Activated naive CD8-positive, alpha-beta T cell treated with anti-CD3 and anti-CD28 coated beads, Interleukin-2, amount 50 U/mL, for 24 hours (primary cell): ENCODE measurements at regions not wholly inside any gene's neighbourhood (a gene's known extent, or its start where the extent isn't known, plus 50 kb on each side); places are given as distances from the start of the nearest gene placed in this dataset.

Source experiments
- ATAC-seq: fragments of 150-1000 bp; cut with Tn5 transposase; one replicate; pipeline ENCODE4 v1.10.0; 2021
- DNase-seq: peaks from one replicate; pipeline ENCODE4 v3.0.0; 2021
- H3K27ac Mint-ChIP-seq: one replicate; pipeline ENCODE4 v1.8.0; 2021; ENCODE audit warnings: mild to moderate bottlenecking, mixed read lengths
- H3K27me3 Mint-ChIP-seq: one replicate; pipeline ENCODE4 v1.8.0; 2021; ENCODE audit warnings: mixed read lengths
- H3K36me3 Mint-ChIP-seq: one replicate; pipeline ENCODE4 v1.8.0; 2021; ENCODE audit warnings: low read depth, mixed read lengths
- H3K4me1 Mint-ChIP-seq: one replicate; pipeline ENCODE4 v1.8.0; 2021; ENCODE audit warnings: mixed read lengths
- H3K4me3 Mint-ChIP-seq: one replicate; pipeline ENCODE4 v1.8.0; 2021; ENCODE audit warnings: mild to moderate bottlenecking, moderate library complexity, mixed read lengths
- H3K9me3 Mint-ChIP-seq: one replicate; pipeline ENCODE4 v1.8.0; 2021; ENCODE audit warnings: mixed read lengths

GRCh38 chr6:159440911-159441703, 251.9 kb downstream of the SOD2 start:
- peaks cover 10% of the 10 kb centered on the region for H3K27me3 Mint-ChIP-seq
- H3K36me3 Mint-ChIP-seq, result no peaks in the 10 kb centered on the region

GRCh38 chr6:159440349-159440748, 252.7 kb downstream of the SOD2 start:
- no peak for ATAC-seq
- H3K9me3 Mint-ChIP-seq, result peaks cover 6% of the 10 kb centered on the region
- H3K36me3 Mint-ChIP-seq, result no peaks in the 10 kb centered on the region
- no peak overlapping the region for H3K4me3 Mint-ChIP-seq
- H3K27ac Mint-ChIP-seq, result no peak overlapping the region
- DNase-seq, result no peak
- H3K4me1 Mint-ChIP-seq, result no peaks in the 10 kb centered on the region
- peaks cover 13% of the 10 kb centered on the region for H3K27me3 Mint-ChIP-seq

More at GRCh38 chr6:159440911-159441703, 251.9 kb downstream of the SOD2 start:
- ATAC-seq (no peak), DNase-seq (no peak)
- Mint-ChIP-seq H3K4me1 (no peaks in the 10 kb centered on the region), H3K9me3 (no peaks in the 10 kb centered on the region), H3K4me3 (no peak overlapping the region), H3K27ac (no peak overlapping the region)

- Mint-ChIP-seq H3K27me3 (peaks cover 17% of the 10 kb centered on the region), H3K9me3 (peaks cover 11% of the 10 kb centered on the region), H3K4me3 (no peak overlapping the region), H3K36me3 (no peaks in the 10 kb centered on the region), H3K4me1 (no peaks in the 10 kb centered on the region), H3K27ac (no peak overlapping the region)
- DNase-seq (no peak), ATAC-seq (no peak)
These were observed 253.4 kb downstream of the SOD2 start for GRCh38 chr6:159439651-159440050.

GRCh38 chr6:159438106-159438505, 254.9 kb downstream of the SOD2 start:
- Mint-ChIP-seq H3K4me1 (no peaks in the 10 kb centered on the region), H3K9me3 (peaks cover 21% of the 10 kb centered on the region), H3K27ac (no peak overlapping the region), H3K27me3 (peaks cover 12% of the 10 kb centered on the region), H3K36me3 (no peaks in the 10 kb centered on the region), H3K4me3 (no peak overlapping the region)
- no peak for DNase-seq
- ATAC-seq, result no peak

GRCh38 chr6:159436581-159436980, 256.5 kb downstream of the SOD2 start:
- DNase-seq, result no peak
- H3K9me3 Mint-ChIP-seq, result peaks cover 31% of the 10 kb centered on the region
- H3K36me3 Mint-ChIP-seq, result no peaks in the 10 kb centered on the region
- H3K27ac Mint-ChIP-seq, result no peak overlapping the region
- no peaks in the 10 kb centered on the region for H3K4me1 Mint-ChIP-seq
- no peak for ATAC-seq
- H3K27me3 Mint-ChIP-seq, result peaks cover 9% of the 10 kb centered on the region
- no peak overlapping the region for H3K4me3 Mint-ChIP-seq

DNA sequence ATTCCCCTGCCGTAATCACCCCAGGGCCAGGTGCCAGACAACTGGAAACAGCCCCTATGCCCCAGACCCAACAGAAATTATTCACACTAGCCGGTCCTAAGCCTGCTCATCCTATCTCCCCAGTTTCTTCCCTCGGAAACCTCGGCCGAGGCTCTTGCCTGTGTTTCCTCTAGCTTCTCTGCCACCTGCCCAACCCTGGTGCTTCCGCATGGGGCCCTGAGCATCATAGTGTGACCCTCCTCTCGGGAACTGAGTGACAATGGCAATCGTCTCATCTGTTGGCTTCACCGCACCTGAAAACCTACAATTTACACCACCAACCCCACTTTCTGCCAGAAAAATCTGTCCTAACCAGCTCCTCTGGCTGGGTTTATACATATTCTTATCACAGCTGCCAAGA, 257.3 kb downstream of the SOD2 start:
- H3K9me3 Mint-ChIP-seq, result peaks cover 35% of the 10 kb centered on the region
- DNase-seq (no peak), ATAC-seq (no peak)
- H3K36me3 Mint-ChIP-seq, result no peaks in the 10 kb centered on the region
- H3K27me3 Mint-ChIP-seq, result peaks cover 9% of the 10 kb centered on the region
- no peaks in the 10 kb centered on the region for H3K4me1 Mint-ChIP-seq
- no peak overlapping the region for H3K27ac Mint-ChIP-seq
- no peak overlapping the region for H3K4me3 Mint-ChIP-seq

DNA sequence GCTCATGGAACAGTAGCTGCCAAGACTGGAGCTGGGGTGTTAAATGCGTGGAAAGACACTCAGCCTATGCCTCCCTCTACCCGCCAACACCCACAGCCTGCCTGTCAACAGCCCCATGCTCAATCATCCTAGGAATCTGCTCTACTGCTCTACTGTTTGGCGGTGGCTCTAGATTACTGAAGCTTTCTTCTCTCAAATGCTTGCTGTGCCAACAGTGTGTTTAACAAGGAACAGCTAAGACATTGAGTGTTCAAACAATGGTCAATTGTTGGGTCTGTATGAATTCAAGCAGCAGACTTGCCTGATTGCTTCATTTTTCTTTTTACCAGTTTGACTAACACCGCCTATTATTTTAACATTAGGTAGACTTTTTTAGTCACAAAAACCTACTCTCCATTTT, 258.6 kb downstream of the SOD2 start:
- no peaks in the 10 kb centered on the region for H3K36me3 Mint-ChIP-seq
- no peak for DNase-seq
- no peak overlapping the region for H3K27ac Mint-ChIP-seq
- H3K4me3 Mint-ChIP-seq, result no peak overlapping the region
- peaks cover 35% of the 10 kb centered on the region for H3K9me3 Mint-ChIP-seq
- no peak for ATAC-seq
- H3K27me3 Mint-ChIP-seq, result peaks cover 9% of the 10 kb centered on the region
- no peaks in the 10 kb centered on the region for H3K4me1 Mint-ChIP-seq

DNA sequence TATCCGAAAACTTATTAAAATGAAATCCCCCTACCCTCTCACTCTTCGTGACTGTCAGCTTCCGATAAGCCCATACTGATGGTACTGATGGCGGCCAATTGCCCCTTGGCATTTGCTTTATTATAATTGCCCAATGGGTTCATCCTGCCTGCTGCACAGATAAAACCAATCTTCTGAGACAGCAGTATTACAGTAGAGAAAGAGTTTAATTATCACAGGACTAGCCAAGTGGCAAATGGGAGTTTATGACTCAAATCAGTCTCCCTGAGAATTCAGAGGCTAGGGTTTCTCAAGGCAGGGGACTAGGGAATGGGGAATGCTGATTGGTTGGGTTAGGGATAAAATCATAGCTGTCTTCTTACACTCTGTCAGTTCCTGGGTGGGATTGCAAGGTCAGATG, 259.5 kb downstream of the SOD2 start:
- Mint-ChIP-seq H3K4me1 (no peaks in the 10 kb centered on the region), H3K27me3 (peaks cover 9% of the 10 kb centered on the region), H3K9me3 (peaks cover 35% of the 10 kb centered on the region), H3K36me3 (no peaks in the 10 kb centered on the region), H3K4me3 (no peak overlapping the region), H3K27ac (no peak overlapping the region)
- ATAC-seq (no peak), DNase-seq (no peak)

GRCh38 chr6:159431750-159432149, 261.3 kb downstream of the SOD2 start:
- H3K9me3 Mint-ChIP-seq, result peaks cover 35% of the 10 kb centered on the region
- no peaks in the 10 kb centered on the region for H3K36me3 Mint-ChIP-seq
- no peak for DNase-seq
- H3K27ac Mint-ChIP-seq, result no peak overlapping the region
- no peaks in the 10 kb centered on the region for H3K4me1 Mint-ChIP-seq
- no peak overlapping the region for H3K4me3 Mint-ChIP-seq
- ATAC-seq, result no peak
- peaks cover 9% of the 10 kb centered on the region for H3K27me3 Mint-ChIP-seq

DNA sequence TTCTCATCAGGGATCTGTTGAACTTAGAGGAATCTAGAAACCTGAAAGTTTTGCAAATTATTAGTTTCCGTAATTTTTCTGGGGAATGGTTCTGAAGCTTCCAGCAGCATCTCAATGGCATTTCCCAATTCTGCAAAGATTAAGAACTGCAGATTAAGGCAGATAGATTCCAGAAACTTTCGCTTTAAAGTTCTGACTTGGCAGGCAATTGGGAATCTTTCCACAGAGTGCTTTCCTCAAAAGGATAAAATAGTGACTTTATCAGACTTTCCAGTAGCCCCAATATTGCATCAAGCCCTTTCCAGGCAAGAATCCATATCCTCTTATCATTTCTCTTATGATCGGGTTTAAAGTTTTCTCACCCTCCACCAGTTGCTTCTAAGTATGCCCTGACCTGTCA, 261.1 kb downstream of the FNDC1 start:
- no peak overlapping the region for H3K4me3 Mint-ChIP-seq
- H3K9me3 Mint-ChIP-seq, result peaks cover 29% of the 10 kb centered on the region
- ATAC-seq (no peak), DNase-seq (no peak)
- H3K27ac Mint-ChIP-seq, result no peak overlapping the region
- H3K27me3 Mint-ChIP-seq, result peaks cover 4% of the 10 kb centered on the region
- H3K36me3 Mint-ChIP-seq, result no peaks in the 10 kb centered on the region
- no peaks in the 10 kb centered on the region for H3K4me1 Mint-ChIP-seq

GRCh38 chr6:159429433-159429832, 260.2 kb downstream of the FNDC1 start:
- DNase-seq (no peak), ATAC-seq (no peak)
- Mint-ChIP-seq H3K27me3 (no peaks in the 10 kb centered on the region), H3K27ac (no peak overlapping the region), H3K4me3 (no peak overlapping the region), H3K4me1 (no peaks in the 10 kb centered on the region), H3K9me3 (peaks cover 22% of the 10 kb centered on the region), H3K36me3 (no peaks in the 10 kb centered on the region)

DNA sequence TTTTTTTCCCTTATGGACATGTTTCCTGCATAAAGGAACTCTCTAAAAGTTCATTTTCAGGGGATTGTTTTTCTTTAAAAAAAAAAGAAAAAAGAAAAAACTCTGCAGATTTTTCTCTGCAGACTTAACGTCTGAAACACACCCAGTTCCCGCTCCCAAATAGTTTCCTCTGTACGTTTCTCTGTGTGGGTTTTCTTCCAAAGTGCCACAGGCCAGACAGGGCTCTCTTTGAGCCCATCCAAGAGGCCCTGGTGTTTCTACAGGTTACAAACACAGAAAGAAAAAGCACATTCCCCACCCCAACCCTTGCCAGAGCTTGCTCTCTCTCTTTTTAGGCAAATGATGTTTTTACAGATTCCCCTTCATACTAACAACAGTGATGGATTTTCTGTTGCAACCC, 258.6 kb downstream of the FNDC1 start:
- Mint-ChIP-seq H3K27ac (no peak overlapping the region), H3K36me3 (no peaks in the 10 kb centered on the region), H3K4me3 (no peak overlapping the region), H3K27me3 (peaks cover 2% of the 10 kb centered on the region), H3K4me1 (no peaks in the 10 kb centered on the region), H3K9me3 (peaks cover 11% of the 10 kb centered on the region)
- ATAC-seq (no peak), DNase-seq (no peak)

DNA sequence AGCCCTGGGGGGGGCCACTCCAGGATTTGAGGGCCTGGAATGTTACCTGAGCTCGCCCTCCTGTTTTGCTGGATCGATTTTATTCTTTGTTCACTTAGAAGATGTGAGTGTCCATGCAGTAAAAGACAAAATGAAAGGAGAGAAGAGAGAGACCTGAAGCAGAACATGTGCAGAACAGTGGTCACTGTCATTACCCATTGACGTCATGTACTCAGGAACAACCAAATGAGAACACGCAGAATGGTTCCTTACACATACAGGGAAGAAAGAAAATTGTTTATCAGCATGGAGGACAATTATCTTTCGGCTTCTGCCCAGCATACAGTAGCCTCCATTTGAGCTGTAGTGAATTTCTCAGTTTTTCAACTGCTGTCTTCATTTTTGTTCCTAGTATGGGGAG, 258.1 kb downstream of the FNDC1 start:
- H3K27me3 Mint-ChIP-seq, result peaks cover 2% of the 10 kb centered on the region
- no peaks in the 10 kb centered on the region for H3K36me3 Mint-ChIP-seq
- no peak for ATAC-seq
- H3K27ac Mint-ChIP-seq, result no peak overlapping the region
- H3K9me3 Mint-ChIP-seq, result peaks cover 10% of the 10 kb centered on the region
- no peak for DNase-seq
- no peaks in the 10 kb centered on the region for H3K4me1 Mint-ChIP-seq
- no peak overlapping the region for H3K4me3 Mint-ChIP-seq

DNA sequence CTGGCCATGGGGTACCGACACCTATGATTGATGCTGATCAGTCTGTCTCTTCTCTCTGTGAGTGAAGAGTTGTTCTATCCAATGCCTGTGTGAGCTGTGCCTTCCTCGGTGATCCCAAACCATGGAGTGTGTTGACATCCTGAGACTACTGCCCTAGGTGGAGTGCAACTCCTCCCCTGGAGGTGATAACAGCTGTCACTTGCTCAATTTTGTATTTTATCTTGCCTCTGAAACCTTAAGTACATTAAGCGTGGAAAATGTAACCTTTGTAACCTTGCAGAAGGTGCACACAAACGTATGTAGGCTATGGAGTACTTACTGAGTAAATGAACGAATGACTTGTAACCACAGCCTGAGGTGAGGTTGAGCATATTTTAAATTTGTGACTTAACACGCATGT, 256.2 kb downstream of the FNDC1 start:
- DNase-seq (no peak), ATAC-seq (no peak)
- no peaks in the 10 kb centered on the region for H3K36me3 Mint-ChIP-seq
- H3K27ac Mint-ChIP-seq, result no peak overlapping the region
- H3K4me3 Mint-ChIP-seq, result no peak overlapping the region
- H3K27me3 Mint-ChIP-seq, result peaks cover 2% of the 10 kb centered on the region
- H3K4me1 Mint-ChIP-seq, result no peaks in the 10 kb centered on the region
- no peaks in the 10 kb centered on the region for H3K9me3 Mint-ChIP-seq

DNA sequence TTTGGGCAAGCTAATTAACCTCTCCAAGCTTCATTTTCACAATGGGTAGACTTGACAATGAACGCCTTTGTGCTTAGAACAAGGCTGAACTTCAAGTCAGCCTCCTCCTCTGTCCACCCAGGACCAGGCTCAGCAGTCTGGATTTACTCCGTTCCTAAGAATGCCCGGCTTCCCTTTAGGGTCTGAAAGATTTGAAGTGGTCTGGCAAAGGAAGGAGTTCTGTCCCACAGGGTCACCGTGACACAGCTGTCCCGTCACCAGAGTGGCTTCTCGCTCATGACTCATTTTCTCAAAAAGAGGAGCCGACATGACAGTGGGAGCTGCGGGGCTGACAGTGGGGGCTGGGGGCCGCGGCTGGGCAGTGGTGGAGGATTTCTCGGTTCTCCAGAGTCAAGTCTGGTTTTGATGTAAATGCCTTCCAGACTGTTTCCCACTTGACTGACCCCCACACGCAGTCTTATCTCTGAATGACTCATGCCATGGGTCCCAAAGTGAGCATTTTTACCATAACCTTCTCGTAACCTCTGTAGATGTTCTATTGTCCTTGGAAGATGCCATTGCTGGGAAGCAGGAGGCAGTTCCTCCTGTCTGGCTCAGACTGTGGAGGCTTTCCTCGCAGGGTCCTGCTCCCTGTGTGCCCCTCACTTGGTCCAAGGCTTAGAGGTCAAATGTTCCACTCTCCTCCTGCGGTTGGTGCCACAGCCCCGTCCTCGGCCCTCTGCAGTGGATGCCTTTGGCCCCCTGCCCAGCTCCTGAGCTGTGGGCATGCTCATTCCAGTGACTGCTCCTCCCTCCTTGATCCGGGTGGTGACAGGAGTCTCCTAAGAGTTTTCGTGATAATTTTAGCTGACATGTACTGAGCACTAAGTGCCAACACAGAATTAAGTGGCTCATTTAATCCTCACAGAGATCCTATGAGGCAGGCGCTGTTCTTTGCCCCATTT, 253.1 kb downstream of the FNDC1 start:
- H3K27ac Mint-ChIP-seq, result no peak overlapping the region
- H3K9me3 Mint-ChIP-seq, result no peaks in the 10 kb centered on the region
- H3K4me3 Mint-ChIP-seq, result no peak overlapping the region
- H3K4me1 Mint-ChIP-seq, result no peaks in the 10 kb centered on the region
- no peaks in the 10 kb centered on the region for H3K36me3 Mint-ChIP-seq
- ATAC-seq (no peak), DNase-seq (no peak)
- peaks cover 3% of the 10 kb centered on the region for H3K27me3 Mint-ChIP-seq
